ENCODE measurements at regions not wholly inside any gene's neighbourhood (a gene's known extent, or its start where the extent isn't known, plus 50 kb on each side); places are given as distances from the start of the nearest gene placed in this dataset.

DNA sequence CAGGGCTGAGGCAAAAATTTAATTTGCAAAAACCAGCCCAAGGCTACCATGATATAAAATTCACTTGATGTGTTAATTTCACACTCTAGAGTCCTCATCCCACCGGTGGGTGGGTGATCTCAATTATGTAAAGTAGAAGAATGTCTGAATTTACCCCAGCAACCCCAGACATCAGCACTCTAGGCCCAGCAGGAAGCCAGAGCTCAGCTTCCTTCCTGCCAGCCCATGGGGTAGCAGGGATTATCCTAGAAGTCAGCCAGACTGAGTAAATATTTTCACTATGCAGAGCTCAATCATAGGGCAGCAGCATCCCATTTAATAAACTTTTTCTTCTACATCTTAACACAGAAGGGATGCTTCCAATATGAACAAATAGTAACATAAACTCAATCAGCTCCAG is 71.0 kb downstream of the SIPA1L2 start:
- in situ Hi-C loops (cut with MboI; ENCODE audit: low sequenced_read_pairs) = no loop called here

More for the DNA sequence above, 71.0 kb downstream of the SIPA1L2 start:
- H3K36me3 ChIP-seq (ENCODE audit: control insufficient read depth, insufficient read depth, low read length) = no peaks in the 10 kb centered on the region; the same call in 1 of the 2 replicates
- H3K27ac ChIP-seq (ENCODE audit: insufficient read depth, low read length) = no peak overlapping the region
- H3K4ac ChIP-seq (ENCODE audit: low read depth, low read length) = no peak overlapping the region
- no peak overlapping the region for H3K56ac ChIP-seq (ENCODE audit: extremely low read depth, insufficient read depth, low read length)
- no peak overlapping the region for H2AK9ac ChIP-seq (replicated peaks; ENCODE audit: low read depth, low read length, poor library complexity)
- no peak overlapping the region for H2BK120ac ChIP-seq (ENCODE audit: low read depth, low read length)
- no peaks in the 10 kb centered on the region for H3K27me3 ChIP-seq (ENCODE audit: control insufficient read depth, insufficient read depth, low read length)
- H2BK15ac ChIP-seq (ENCODE audit: low read depth, low read length) = no peak overlapping the region
- ATAC-seq (ENCODE audit: low read depth) (peak; percentile 42), DNase-seq (no peak)
- no peak overlapping the region for H3K9ac ChIP-seq (ENCODE audit: low read depth, low read length)
- POLR2A ChIA-PET (ENCODE audit: unreplicated experiment) = no interaction called here
- H3K4me3 ChIP-seq (ENCODE audit: insufficient read depth, low read depth, low read length) = no peak overlapping the region
- no peak overlapping the region for H3K18ac ChIP-seq (ENCODE audit: low read depth, low read length)
- intact Hi-C loops (cut with micrococcal nuclease) = no loop called here
- H4K91ac ChIP-seq (ENCODE audit: insufficient read depth, low read depth, low read length) = no peak overlapping the region
- TF ChIP-seq, protein P1, sequence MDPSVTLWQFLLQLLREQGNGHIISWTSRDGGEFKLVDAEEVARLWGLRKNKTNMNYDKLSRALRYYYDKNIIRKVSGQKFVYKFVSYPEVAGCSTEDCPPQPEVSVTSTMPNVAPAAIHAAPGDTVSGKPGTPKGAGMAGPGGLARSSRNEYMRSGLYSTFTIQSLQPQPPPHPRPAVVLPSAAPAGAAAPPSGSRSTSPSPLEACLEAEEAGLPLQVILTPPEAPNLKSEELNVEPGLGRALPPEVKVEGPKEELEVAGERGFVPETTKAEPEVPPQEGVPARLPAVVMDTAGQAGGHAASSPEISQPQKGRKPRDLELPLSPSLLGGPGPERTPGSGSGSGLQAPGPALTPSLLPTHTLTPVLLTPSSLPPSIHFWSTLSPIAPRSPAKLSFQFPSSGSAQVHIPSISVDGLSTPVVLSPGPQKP (IDR thresholded peaks at IDR 0.05; ENCODE audit: borderline replicate concordance, low read depth, low read length) = no peak
- TF ChIP-seq FOS (IDR thresholded peaks at IDR 0.05; ENCODE audit: low read depth, low read length) (no peak), CEBPB (IDR thresholded peaks at IDR 0.05; ENCODE audit: low read depth, low read length) (no peak), RFX5 (IDR thresholded peaks at IDR 0.05; ENCODE audit: low read depth, low read length) (no peak), MAFK (IDR thresholded peaks at IDR 0.05; ENCODE audit: low read depth, low read length) (no peak), RCOR1 (IDR thresholded peaks at IDR 0.05; ENCODE audit: insufficient replicate concordance, low read length) (no peak), MXI1 (IDR thresholded peaks at IDR 0.05; ENCODE audit: borderline replicate concordance, low read depth, low read length) (no peak), CHD1 (IDR thresholded peaks at IDR 0.05; ENCODE audit: low read depth, low read length) (no peak), SMC3 (IDR thresholded peaks at IDR 0.05; ENCODE audit: low read depth, low read length) (no peak), POLR2A (IDR thresholded peaks at IDR 0.05; ENCODE audit: low read depth, low read length) (no peak), MAZ (IDR thresholded peaks at IDR 0.05; ENCODE audit: borderline replicate concordance, low read depth, low read length) (no peak)
- TF ChIP-seq, protein P2, sequence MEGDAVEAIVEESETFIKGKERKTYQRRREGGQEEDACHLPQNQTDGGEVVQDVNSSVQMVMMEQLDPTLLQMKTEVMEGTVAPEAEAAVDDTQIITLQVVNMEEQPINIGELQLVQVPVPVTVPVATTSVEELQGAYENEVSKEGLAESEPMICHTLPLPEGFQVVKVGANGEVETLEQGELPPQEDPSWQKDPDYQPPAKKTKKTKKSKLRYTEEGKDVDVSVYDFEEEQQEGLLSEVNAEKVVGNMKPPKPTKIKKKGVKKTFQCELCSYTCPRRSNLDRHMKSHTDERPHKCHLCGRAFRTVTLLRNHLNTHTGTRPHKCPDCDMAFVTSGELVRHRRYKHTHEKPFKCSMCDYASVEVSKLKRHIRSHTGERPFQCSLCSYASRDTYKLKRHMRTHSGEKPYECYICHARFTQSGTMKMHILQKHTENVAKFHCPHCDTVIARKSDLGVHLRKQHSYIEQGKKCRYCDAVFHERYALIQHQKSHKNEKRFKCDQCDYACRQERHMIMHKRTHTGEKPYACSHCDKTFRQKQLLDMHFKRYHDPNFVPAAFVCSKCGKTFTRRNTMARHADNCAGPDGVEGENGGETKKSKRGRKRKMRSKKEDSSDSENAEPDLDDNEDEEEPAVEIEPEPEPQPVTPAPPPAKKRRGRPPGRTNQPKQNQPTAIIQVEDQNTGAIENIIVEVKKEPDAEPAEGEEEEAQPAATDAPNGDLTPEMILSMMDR (conservative IDR thresholded peaks at IDR 0.05; ENCODE audit: low read depth, low read length) = no peak
- H2AK5ac ChIP-seq (ENCODE audit: low read depth, low read length) = no peak overlapping the region
- CTCF ChIA-PET = interaction anchor here (0.8 kb wide), 1 partner anchor 9 kb away, joined by 3 read pairs; no protein-coding TSS in a partner anchor
- H3K23ac ChIP-seq (ENCODE audit: low read depth, low read length) = no peak overlapping the region
- H3K79me1 ChIP-seq (ENCODE audit: low read depth in 1 of 2, low read length in 2 of 2) = peaks cover 5 to 13% of the 10 kb centered on the region in 2 experiments; a peak in 2 of 4 replicates
- BruUV-seq (replicated peaks) = no TSS peak
- no peaks in the 10 kb centered on the region for H3K9me3 ChIP-seq (ENCODE audit: control insufficient read depth, insufficient read depth, low read length)
- no peak overlapping the region for H4K5ac ChIP-seq (ENCODE audit: low read depth, low read length)
- peaks cover 3% of the 10 kb centered on the region; the same call in 1 of the 2 replicates for H4K20me1 ChIP-seq (ENCODE audit: insufficient read depth, low read length)
- no peak overlapping the region for H4K8ac ChIP-seq (ENCODE audit: low read depth in 2 of 2, low read length in 2 of 2)
- H3K9me1 ChIP-seq (ENCODE audit: insufficient read depth, low read length) = peaks cover 2% of the 10 kb centered on the region; the same call in 1 of the 2 replicates
- dilution Hi-C loops (cut with HindIII; ENCODE audit: low sequenced_read_pairs, unreplicated experiment) = no loop called here
- H3K14ac ChIP-seq (replicated peaks; ENCODE audit: low read depth, low read length) = no peak overlapping the region
- H2AFZ ChIP-seq (replicated peaks; ENCODE audit: low read length, poor library complexity) = no peak overlapping the region
- H3K4me2 ChIP-seq (ENCODE audit: low read depth, low read length) = no peak overlapping the region
- no peak overlapping the region for H2BK20ac ChIP-seq (ENCODE audit: low read depth, low read length)
- H3K4me1 ChIP-seq (ENCODE audit: control insufficient read depth, insufficient read depth, low read length) = peaks cover 11% of the 10 kb centered on the region
- H2BK5ac ChIP-seq (ENCODE audit: low read depth, low read length, poor library complexity, severe bottlenecking) = no peak overlapping the region
- WGBS, 2 experiments (ENCODE audit: extremely low coverage in 2 of 2, insufficient read length in 1 of 2) = no CpG with 5 or more reads among the region's 1 CpG

Data from IMR-90 (cell line).